ENCODE measurements at regions not wholly inside any gene's neighbourhood (a gene's known extent, or its start where the extent isn't known, plus 50 kb on each side); places are given as distances from the start of the nearest gene placed in this dataset.

- in situ Hi-C loops (cut with MboI; ENCODE audit: low sequenced_read_pairs), result no loop called here
- intact Hi-C loops (cut with micrococcal nuclease), result no loop called here
- ChIA-PET POLR2A (ENCODE audit: unreplicated experiment) (no interaction called here), CTCF (no interaction called here)
- Histone ChIP-seq H2AFZ (replicated peaks; ENCODE audit: low read length, poor library complexity) (no peak overlapping the region), H3K18ac (ENCODE audit: low read depth, low read length) (no peak overlapping the region), H2AK5ac (ENCODE audit: low read depth, low read length) (no peak overlapping the region), H3K4me1 (ENCODE audit: control insufficient read depth, insufficient read depth, low read length) (no peaks in the 10 kb centered on the region), H3K4me2 (ENCODE audit: low read depth, low read length) (no peak overlapping the region), H3K79me1 (ENCODE audit: low read depth in 1 of 2, low read length in 2 of 2) (no peaks in the 10 kb centered on the region), H3K14ac (replicated peaks; ENCODE audit: low read depth, low read length) (no peak overlapping the region), H3K27ac (ENCODE audit: insufficient read depth, low read length) (no peak overlapping the region), H3K4me3 (ENCODE audit: insufficient read depth, low read depth, low read length) (no peak overlapping the region), H4K20me1 (ENCODE audit: insufficient read depth, low read length) (no peaks in the 10 kb centered on the region), H2BK120ac (ENCODE audit: low read depth, low read length) (no peak overlapping the region), H3K9ac (ENCODE audit: low read depth, low read length) (no peak overlapping the region), H3K27me3 (ENCODE audit: control insufficient read depth, insufficient read depth, low read length) (no peaks in the 10 kb centered on the region), H3K9me3 (ENCODE audit: control insufficient read depth, insufficient read depth, low read length) (no peaks in the 10 kb centered on the region; the same call in 1 of the 2 replicates), H3K56ac (ENCODE audit: extremely low read depth, insufficient read depth, low read length) (no peak overlapping the region), H4K91ac (ENCODE audit: insufficient read depth, low read depth, low read length) (no peak overlapping the region), H3K9me1 (ENCODE audit: insufficient read depth, low read length) (no peaks in the 10 kb centered on the region), H2BK20ac (ENCODE audit: low read depth, low read length) (no peak overlapping the region), H2BK15ac (ENCODE audit: low read depth, low read length) (no peak overlapping the region), H4K5ac (ENCODE audit: low read depth, low read length) (no peak overlapping the region), H2AK9ac (replicated peaks; ENCODE audit: low read depth, low read length, poor library complexity) (no peak overlapping the region), H3K23ac (ENCODE audit: low read depth, low read length) (no peak overlapping the region), H2BK5ac (ENCODE audit: low read depth, low read length, poor library complexity, severe bottlenecking) (no peak overlapping the region), H4K8ac (ENCODE audit: low read depth in 2 of 2, low read length in 2 of 2) (no peak overlapping the region), H3K36me3 (ENCODE audit: control insufficient read depth, insufficient read depth, low read length) (no peaks in the 10 kb centered on the region), H3K4ac (ENCODE audit: low read depth, low read length) (no peak overlapping the region)
- no CpG with 5 or more reads among the region's 1 CpG for WGBS, 2 experiments (ENCODE audit: extremely low coverage in 2 of 2, insufficient read length in 1 of 2)
- DNase-seq (no peak), ATAC-seq (ENCODE audit: low read depth) (no peak)
- TF ChIP-seq, protein P1, sequence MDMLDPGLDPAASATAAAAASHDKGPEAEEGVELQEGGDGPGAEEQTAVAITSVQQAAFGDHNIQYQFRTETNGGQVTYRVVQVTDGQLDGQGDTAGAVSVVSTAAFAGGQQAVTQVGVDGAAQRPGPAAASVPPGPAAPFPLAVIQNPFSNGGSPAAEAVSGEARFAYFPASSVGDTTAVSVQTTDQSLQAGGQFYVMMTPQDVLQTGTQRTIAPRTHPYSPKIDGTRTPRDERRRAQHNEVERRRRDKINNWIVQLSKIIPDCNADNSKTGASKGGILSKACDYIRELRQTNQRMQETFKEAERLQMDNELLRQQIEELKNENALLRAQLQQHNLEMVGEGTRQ (IDR thresholded peaks at IDR 0.05; ENCODE audit: low read depth, low read length), result no peak
- TF ChIP-seq FOS (IDR thresholded peaks at IDR 0.05; ENCODE audit: low read depth, low read length), result no peak
- TF ChIP-seq NFE2L2 (IDR thresholded peaks at IDR 0.05; ENCODE audit: low read depth, low read length), result no peak
- TF ChIP-seq MAFK (IDR thresholded peaks at IDR 0.05; ENCODE audit: low read depth, low read length), result no peak
- TF ChIP-seq POLR2A (IDR thresholded peaks at IDR 0.05; ENCODE audit: low read depth, low read length), result no peak
- no peak for TF ChIP-seq RAD21 (IDR thresholded peaks at IDR 0.05; ENCODE audit: low read length)
- no peak for TF ChIP-seq CEBPB (IDR thresholded peaks at IDR 0.05; ENCODE audit: low read depth, low read length)
- TF ChIP-seq MAZ (IDR thresholded peaks at IDR 0.05; ENCODE audit: borderline replicate concordance, low read depth, low read length), result no peak
- TF ChIP-seq BHLHE40 (IDR thresholded peaks at IDR 0.05; ENCODE audit: low read depth, low read length), result no peak
- TF ChIP-seq SMC3 (IDR thresholded peaks at IDR 0.05; ENCODE audit: low read depth, low read length), result no peak
- no peak for TF ChIP-seq RFX5 (IDR thresholded peaks at IDR 0.05; ENCODE audit: low read depth, low read length)
- TF ChIP-seq CTCF (conservative IDR thresholded peaks at IDR 0.05; ENCODE audit: low read depth, low read length), result no peak
- no TSS peak for BruUV-seq (replicated peaks)
- dilution Hi-C loops (cut with HindIII; ENCODE audit: low sequenced_read_pairs, unreplicated experiment), result no loop called here
Measured at GRCh38 chr2:22290302-22290701, 1094.7 kb upstream of the KLHL29 start.

Measured in IMR-90 (cell line).